GM18861 (cell line): ENCODE measurements at regions not wholly inside any gene's neighbourhood (a gene's known extent, or its start where the extent isn't known, plus 50 kb on each side); places are given as distances from the start of the nearest gene placed in this dataset.
"Not testable (repeated sequence)": the region's sequence is repeated elsewhere in the genome, so short reads cannot be mapped to it uniquely, and the experiment has no call there.

Source experiments
- ATAC-seq: cut with Tn5 transposase; IDR thresholded peaks from one replicate; pipeline ENCODE4 v1.9.1; 2021; ENCODE audit not compliant: unreplicated experiment

DNA sequence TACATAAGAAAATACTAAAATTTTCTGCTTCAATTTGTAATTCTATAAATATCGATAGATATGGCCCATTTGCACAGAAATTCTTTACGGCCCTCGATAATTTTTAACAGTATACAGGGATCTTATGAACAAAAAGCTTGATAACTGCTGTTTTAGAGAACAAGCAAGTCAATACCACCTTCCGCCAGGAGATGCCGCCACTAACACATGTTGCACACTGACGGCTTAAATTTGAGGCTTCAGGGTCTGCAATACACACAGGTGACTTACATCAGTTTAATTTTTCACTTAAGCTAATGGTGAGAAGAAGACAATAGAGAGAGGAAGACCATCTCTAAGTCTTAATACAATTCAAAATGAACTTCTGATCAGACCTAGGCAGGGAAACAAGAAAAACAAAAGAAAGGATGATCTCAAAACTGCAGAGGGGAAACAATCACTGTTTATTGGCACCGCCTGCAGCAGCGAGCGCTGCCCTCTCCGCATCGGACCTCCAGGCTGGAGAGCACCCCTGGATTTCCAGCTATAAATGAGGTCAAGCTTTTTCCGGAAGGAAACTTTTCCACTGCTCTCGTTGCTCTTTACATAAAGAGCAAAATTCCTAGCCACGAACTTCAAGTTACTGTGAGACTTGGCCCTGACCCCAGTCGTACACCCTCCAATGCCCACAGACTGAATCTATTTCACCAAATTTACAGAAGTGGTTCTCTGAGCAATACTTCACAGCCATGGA is 53.9 kb downstream of the OTOR start:
- ATAC-seq: peak; percentile 74

DNA sequence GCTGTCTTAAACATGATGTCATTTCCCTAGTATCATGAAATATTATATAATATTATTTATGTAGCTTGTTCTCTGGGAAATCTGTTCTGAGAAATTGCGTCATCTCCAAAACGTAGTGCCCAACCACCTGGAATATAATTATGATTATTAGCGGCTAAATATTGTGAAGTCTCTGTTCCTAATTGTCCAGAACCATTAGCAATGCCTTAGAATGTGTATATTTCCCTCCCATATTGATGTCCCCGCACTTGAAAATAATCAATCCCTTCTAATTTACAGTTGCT is 54.4 kb downstream of the OTOR start:
- ATAC-seq: no peak

DNA sequence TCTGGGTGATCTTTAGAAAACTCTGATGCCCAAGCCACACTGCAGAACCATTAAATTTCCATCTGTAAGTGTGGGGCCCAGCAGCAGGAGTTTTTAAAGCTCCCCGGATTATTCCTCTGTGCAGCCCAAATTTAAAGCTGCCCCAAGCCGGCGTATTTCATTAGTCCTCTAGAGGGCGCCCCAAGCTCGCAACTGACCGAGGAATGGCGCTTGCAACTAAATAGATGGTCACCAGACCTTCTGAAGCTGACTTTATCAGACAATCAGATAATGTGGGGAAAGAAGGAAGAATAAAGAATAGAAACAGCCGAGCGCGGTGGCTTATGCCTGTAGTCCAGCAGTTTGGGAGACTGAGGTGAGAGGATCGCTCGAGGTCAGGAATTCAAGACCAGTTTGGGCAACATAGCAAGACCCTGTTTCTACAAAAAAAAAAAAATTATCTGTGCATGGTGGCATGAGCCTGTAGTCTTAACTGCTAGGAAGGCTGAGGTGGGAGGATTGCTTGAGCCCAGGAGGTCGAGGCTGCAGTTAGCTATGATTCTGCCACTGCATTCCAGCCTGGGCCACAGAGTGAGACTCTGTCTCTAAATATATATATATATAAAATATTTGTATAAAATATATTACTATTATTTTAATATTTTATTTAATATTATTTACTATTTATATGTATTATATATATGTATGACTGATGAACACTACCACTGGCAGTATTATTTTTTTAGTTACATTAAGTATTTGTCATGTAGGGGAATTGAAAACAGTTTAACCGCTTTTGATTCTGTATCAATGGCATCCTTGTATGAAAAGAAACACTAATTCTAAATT is 56.0 kb downstream of the OTOR start:
- no peak for ATAC-seq

- ATAC-seq: no peak
Measured at GRCh38 chr20:16804793-16805187, 56.6 kb downstream of the OTOR start.

- no peak for ATAC-seq
Measured at GRCh38 chr20:16806061-16806460, 57.9 kb downstream of the OTOR start.

DNA sequence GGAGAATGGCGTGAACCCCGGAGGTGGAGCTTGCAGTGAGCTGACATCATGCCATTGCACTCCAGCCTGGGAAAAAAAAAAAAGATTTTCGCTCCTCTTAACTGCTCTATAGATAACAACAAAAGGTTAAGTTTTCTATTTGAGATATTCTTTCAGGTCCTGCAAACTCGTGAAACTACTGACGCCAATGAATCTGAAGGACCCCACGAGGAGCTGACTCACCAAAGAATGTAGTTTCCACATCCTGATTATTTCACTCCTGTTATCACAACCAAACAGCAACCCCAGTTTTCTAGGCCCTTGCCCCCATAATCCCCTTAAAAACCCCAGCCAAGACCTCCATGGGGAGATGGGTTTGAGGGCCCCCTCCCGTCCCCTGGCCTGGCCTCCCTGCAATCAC is 58.7 kb downstream of the OTOR start:
- ATAC-seq: no peak

DNA sequence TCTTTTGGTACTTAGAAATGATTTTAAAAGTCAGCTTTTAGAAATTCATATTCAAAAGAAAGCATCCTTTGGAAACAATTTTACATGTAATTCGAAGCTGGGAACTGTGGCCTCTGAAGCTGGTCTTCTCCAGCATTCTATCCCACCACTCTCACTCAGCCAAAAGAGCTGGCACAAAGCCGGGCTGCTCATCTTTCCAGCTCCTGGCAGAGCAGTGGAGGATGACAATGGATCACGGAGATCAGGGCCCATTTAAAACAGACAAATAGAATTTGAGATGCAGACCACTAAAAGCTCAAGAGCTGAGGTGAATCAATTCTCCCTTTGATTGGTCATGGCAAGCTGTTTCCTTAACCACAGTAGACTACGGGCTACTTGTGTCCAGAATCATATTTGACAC is 60.6 kb downstream of the OTOR start:
- ATAC-seq: no peak

GRCh38 chr20:16810216-16810615 is 62.1 kb downstream of the OTOR start:
- no peak for ATAC-seq

GRCh38 chr20:16816192-16816591 is 68.0 kb downstream of the OTOR start:
- ATAC-seq: no peak

- no peak for ATAC-seq
Measured at GRCh38 chr20:16819483-16819882, 71.3 kb downstream of the OTOR start.

GRCh38 chr20:16821211-16822089 is 73.3 kb downstream of the OTOR start:
- ATAC-seq: no peak

- ATAC-seq: no peak
Measured at GRCh38 chr20:16824664-16825063, 76.5 kb downstream of the OTOR start.

DNA sequence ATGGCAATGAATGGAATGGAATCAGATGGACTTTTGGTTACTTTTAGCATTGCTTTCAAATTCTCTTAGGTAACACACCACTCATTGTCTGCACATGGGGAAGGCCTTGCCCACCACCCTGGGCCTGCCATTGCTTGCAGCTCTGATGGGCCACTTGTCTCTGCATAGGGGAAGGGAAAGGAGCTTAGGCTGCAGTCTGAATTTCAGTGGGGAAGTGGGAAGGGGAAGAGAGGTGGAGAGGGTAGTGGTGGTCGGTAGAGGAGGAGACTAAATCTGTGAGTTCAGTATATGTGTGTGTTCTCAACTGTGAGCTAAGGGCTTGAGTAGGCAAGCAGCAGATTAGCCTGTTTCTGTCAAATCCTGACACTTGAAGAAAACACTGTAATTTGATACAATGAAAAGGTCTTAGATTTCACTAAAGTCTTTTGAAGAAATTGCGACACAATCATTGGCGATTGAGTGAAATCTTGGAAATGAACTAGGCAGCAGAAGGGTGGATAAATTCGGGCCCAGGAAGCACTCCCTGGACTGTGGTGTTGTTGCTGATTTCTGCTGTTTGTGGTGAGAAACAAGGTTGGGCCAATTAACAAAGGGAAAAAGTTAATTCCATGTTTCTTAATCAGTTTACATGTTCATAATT is 80.6 kb downstream of the OTOR start:
- no peak for ATAC-seq

DNA sequence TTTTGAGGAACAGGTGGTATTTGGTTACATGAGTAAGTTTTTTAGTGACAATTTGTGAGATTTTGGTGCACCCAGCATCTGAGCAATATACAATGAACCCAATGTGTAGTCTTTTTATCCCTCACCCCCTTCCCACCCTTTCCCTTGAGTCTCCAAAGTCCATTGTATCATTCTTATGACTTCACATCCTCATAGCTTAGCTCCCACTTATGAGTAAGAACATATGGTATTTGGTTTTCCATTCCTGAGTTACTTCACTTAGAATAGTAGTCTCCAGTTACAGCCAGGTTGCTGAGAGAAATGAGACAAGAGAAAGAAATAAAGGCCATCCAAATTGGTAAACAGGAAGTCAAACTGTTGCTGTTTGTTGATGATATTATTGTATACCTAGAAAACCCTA is 87.5 kb downstream of the OTOR start:
- not testable (repeated sequence) for ATAC-seq

DNA sequence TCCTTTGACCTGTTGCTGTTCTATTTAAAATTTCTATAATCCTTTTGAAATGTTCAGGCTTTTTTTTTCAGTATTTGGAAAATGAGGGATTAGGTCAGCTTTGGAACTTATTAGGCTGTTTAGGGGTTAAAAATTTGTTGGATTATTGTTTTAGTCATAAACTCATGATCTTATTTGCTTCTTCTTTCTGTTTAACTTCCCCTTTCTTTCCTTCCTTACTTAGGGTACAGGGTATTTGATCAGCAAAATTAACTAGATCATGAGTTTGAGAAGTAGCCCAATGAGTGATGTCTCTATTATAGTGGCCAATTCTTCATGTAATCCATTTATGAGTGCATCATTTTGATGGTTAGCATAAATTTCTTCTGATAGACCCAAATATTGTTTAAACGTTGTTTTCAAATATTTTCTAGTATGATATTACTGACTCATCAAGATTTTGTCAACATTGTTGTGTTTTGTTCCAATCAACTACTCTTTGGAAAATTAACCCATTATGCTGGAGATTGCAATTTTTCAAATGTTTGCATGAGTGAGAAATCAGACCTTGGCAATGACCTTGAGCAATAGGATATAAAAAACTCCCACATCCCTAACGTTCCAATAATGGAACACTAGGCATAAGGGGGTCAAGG is 94.4 kb downstream of the OTOR start:
- no peak for ATAC-seq

- ATAC-seq: no peak
Measured at GRCh38 chr20:16844406-16844805, 96.2 kb downstream of the OTOR start.

DNA sequence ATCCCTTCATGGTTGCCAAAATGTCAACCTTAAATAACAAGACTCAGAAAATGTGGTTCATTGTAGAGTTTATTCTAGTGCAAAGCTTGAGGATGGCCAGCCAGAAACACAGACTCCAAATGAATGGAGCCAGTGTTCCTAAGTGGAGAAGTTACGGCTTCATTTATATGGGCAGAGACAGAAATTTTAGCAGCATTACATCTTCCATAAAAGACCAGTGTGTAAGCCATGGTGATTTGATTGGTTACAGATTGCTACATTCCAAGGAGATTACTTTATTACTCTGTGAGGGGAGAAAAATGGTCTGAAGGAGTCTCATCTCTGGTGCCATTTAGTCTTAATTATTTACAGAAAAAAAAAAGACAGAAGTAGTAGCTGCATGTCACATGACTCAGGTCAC is 97.8 kb downstream of the OTOR start:
- no peak for ATAC-seq

DNA sequence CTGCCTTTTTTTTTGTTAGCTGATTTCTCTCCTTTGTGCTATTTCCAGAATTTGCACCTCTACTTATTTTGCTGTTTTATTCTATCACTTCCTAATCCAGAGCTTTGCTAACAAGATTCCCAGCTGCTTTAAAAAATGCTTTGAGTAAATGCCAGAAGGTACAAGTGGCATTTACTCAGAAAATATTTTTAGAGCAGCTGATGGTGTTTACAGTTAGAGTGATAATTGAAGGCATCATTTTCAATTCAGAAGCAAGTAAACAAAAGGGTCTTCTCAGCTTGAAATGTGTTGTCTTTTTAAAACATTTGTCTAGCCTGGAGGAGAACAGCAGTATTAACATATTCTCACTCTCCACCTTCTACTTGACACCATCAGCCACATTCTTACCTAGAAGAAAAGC is 99.9 kb downstream of the OTOR start:
- no peak for ATAC-seq

- ATAC-seq: no peak
Measured at GRCh38 chr20:16848526-16848925, 100.4 kb downstream of the OTOR start.

- ATAC-seq: no peak
Measured at GRCh38 chr20:16860914-16861313, 112.8 kb downstream of the OTOR start.

DNA sequence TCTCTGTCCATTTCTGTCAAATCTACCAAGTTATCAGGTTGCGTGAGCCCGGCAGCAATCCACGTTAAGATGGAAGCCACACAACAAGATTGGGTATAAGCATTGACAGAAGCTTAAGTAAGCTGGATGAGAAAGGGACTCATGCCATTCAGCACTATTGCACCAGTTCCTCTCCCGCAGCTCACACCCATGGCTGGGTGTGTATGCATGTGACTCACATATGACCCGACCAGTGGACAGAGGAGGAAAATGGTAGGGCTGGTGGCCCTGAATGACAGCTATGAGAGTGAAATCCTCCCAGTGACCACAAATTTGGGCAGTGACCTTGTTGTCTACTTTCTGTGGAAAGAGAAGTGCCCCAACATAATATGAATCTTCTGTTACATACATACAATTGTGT is 113.5 kb downstream of the OTOR start:
- ATAC-seq: no peak
